ENCODE measurements at regions not wholly inside any gene's neighbourhood (a gene's known extent, or its start where the extent isn't known, plus 50 kb on each side); places are given as distances from the start of the nearest gene placed in this dataset.

DNA sequence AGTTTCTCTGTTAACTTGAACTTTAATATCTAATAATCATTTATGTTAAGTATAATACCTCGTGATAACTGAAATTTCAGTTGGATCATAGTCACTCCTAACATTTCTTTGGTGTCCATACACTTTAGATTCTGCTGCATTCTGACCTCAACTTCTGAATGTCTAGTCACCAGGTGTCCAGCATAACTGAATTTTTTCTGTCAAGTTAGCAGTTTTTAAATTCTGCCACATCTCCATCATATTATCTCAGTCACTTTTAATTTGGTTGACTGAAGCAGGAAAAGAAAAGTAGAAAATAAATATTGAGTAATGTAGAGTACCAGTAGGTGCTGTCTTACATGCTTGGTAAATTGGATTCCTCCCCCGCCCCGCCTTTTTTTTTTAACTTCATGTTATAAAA is 128.6 kb downstream of the TANC2 start:
- in situ Hi-C loops (cut with MboI), result no loop called here
- peak; percentile 73 for TF ChIP-seq MAFF (IDR thresholded peaks at IDR 0.05; ENCODE audit: low read length)
- TF ChIP-seq ZNF316 (IDR thresholded peaks at IDR 0.05), result peak; percentile 85
- peak; percentile 60 for TF ChIP-seq MAFK (IDR thresholded peaks at IDR 0.05; ENCODE audit: low read length)
- peak; percentile 73 for TF ChIP-seq MAFG (tag; conservative IDR thresholded peaks at IDR 0.05)
- TF ChIP-seq ZC3H4 (CRISPR knock-in tag; IDR thresholded peaks at IDR 0.05; ENCODE audit: borderline replicate concordance), result no peak
- no peak for TF ChIP-seq SIN3B (IDR thresholded peaks at IDR 0.05; ENCODE audit: low read depth)
- TF ChIP-seq E2F5 (CRISPR knock-in tag; IDR thresholded peaks at IDR 0.05), result no peak
- TF ChIP-seq C11orf30 (IDR thresholded peaks at IDR 0.05; ENCODE audit: low read depth), result peak; percentile 73
- no peak for TF ChIP-seq ZNF282 (CRISPR knock-in tag; IDR thresholded peaks at IDR 0.05)
- no peak for TF ChIP-seq CBX1 (IDR thresholded peaks at IDR 0.05; ENCODE audit: low read depth)
- no peak overlapping the region for H3K27ac ChIP-seq (ENCODE audit: extremely low read depth, low read depth, low read length)
- no peaks in the 10 kb centered on the region for H3K79me2 ChIP-seq (ENCODE audit: control insufficient read depth, insufficient read depth, low read length)
- BruUV-seq (replicated peaks), result no TSS peak
- no peaks in the 10 kb centered on the region for H3K27me3 ChIP-seq (ENCODE audit: control insufficient read depth in 2 of 2, insufficient read depth in 2 of 2, low read length in 2 of 2)
- intact Hi-C loops (cut with micrococcal nuclease), result no loop called here
- no peaks in the 10 kb centered on the region for H3K9me1 ChIP-seq (ENCODE audit: control insufficient read depth, insufficient read depth, low read length)
- H3K4me1 ChIP-seq (replicated peaks in 1 of 2; ENCODE audit: control insufficient read depth in 2 of 2, insufficient read depth in 2 of 2, low read length in 2 of 2), result no peaks in the 10 kb centered on the region
- DNase-seq (ENCODE audit: extremely low read depth in 1 of 4, low spot score in 3 of 4) (no peak), ATAC-seq (no peak), FAIRE-seq (no peak)
- no peak overlapping the region for H3K4me3 ChIP-seq
- no peaks in the 10 kb centered on the region for H3K36me3 ChIP-seq (ENCODE audit: control insufficient read depth, insufficient read depth, low read length)
- H4K20me1 ChIP-seq (replicated peaks; ENCODE audit: control insufficient read depth, insufficient read depth, low read length), result no peaks in the 10 kb centered on the region
- H3K9ac ChIP-seq (ENCODE audit: insufficient read depth in 1 of 2, low read depth in 2 of 2, low read length in 2 of 2), result no peak overlapping the region
- no peak overlapping the region for H2AFZ ChIP-seq (ENCODE audit: low read depth, low read length)
- WGBS (ENCODE audit: insufficient coverage, low coverage, missing lambda C conversion rate), result 39% methylated on average over 3 of the region's 3 CpGs
- ChIA-PET CTCF (ENCODE audit: low intra/inter-chr PET ratio) (no interaction called here), POLR2A (no interaction called here)
- H3K9me3 ChIP-seq (replicated peaks; ENCODE audit: control insufficient read depth, insufficient read depth, low read depth, low read length), result no peaks in the 10 kb centered on the region
- no peak overlapping the region for H3K4me2 ChIP-seq (ENCODE audit: insufficient read depth, low read length)
